ENCODE measurements at regions not wholly inside any gene's neighbourhood (a gene's known extent, or its start where the extent isn't known, plus 50 kb on each side); places are given as distances from the start of the nearest gene placed in this dataset.

DNA sequence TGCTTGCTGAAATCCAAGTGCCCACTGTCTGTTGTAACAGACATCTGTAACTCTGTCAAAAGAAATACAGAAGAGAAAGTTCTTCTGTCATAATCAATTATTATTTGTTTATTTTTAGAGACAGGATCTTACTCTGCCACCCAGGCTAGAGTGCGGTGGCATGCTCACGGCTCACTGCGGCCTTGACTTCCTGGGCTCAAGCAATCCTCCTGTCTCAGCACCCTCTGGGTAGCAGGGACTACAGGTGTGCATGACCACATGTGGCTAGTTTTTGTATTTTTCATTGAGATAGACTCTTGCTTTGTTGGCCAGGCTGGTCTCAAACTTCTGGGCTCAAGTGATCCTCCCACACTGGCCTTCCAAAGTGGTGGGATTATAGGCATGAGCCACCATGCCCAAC, 177.6 kb upstream of the SETMAR start:
- H3K4me1 ChIP-seq (ENCODE audit: insufficient read depth, low read length, poor library complexity, severe bottlenecking): no peaks in the 10 kb centered on the region
- no peak for DNase-seq (ENCODE audit: low spot score)
- no peaks in the 10 kb centered on the region for H3K9me3 ChIP-seq (ENCODE audit: low read length)
- no peak overlapping the region for H2AFZ ChIP-seq (ENCODE audit: low read length)
- no peak overlapping the region for H3K27ac ChIP-seq (ENCODE audit: low read depth, low read length, poor library complexity, severe bottlenecking)
- no TSS peak for BruUV-seq (replicated peaks)
- ChIA-PET CTCF (ENCODE audit: unreplicated experiment) (no interaction called here), POLR2A (no interaction called here)
- no peak overlapping the region for H3K4me3 ChIP-seq (ENCODE audit: low read depth, low read length, poor library complexity, severe bottlenecking)
- no peaks in the 10 kb centered on the region for H3K79me2 ChIP-seq (ENCODE audit: insufficient read depth, low read depth, low read length)
- H3K9me2 ChIP-seq (ENCODE audit: insufficient read depth, low read length): no peaks in the 10 kb centered on the region
- no peaks in the 10 kb centered on the region for H3K36me3 ChIP-seq (ENCODE audit: insufficient read depth, low read length)
- H3K4me2 ChIP-seq (ENCODE audit: low read length): no peak overlapping the region
- no peak for TF ChIP-seq CTCF (conservative IDR thresholded peaks at IDR 0.05; ENCODE audit: low read length)
- TF ChIP-seq EZH2phosphoT487 (IDR thresholded peaks at IDR 0.05; ENCODE audit: borderline replicate concordance, low read depth, low read length): no peak
- H4K20me1 ChIP-seq (ENCODE audit: insufficient read depth, low read length): no peaks in the 10 kb centered on the region
- intact Hi-C loops (cut with micrococcal nuclease; ENCODE audit: unreplicated experiment): no loop called here

- DNase-seq (ENCODE audit: low spot score): no peak
- no peak overlapping the region for H3K4me2 ChIP-seq (ENCODE audit: low read length)
- H4K20me1 ChIP-seq (ENCODE audit: insufficient read depth, low read length): no peaks in the 10 kb centered on the region
- ChIA-PET POLR2A (interaction anchor here (0.5 to 0.6 kb wide), 2 partner anchors 62 to 757 kb away, joined by 3 read pairs; no protein-coding TSS in a partner anchor), CTCF (ENCODE audit: unreplicated experiment) (no interaction called here)
- H2AFZ ChIP-seq (ENCODE audit: low read length): no peak overlapping the region
- no peaks in the 10 kb centered on the region for H3K9me3 ChIP-seq (ENCODE audit: low read length)
- H3K4me3 ChIP-seq (ENCODE audit: low read depth, low read length, poor library complexity, severe bottlenecking): no peak overlapping the region
- intact Hi-C loops (cut with micrococcal nuclease; ENCODE audit: unreplicated experiment): no loop called here
- no peak overlapping the region for H3K27ac ChIP-seq (ENCODE audit: low read depth, low read length, poor library complexity, severe bottlenecking)
- no TSS peak for BruUV-seq (replicated peaks)
- TF ChIP-seq CTCF (conservative IDR thresholded peaks at IDR 0.05; ENCODE audit: low read length): no peak
- H3K4me1 ChIP-seq (ENCODE audit: insufficient read depth, low read length, poor library complexity, severe bottlenecking): no peaks in the 10 kb centered on the region
- H3K36me3 ChIP-seq (ENCODE audit: insufficient read depth, low read length): no peaks in the 10 kb centered on the region
- no peaks in the 10 kb centered on the region for H3K79me2 ChIP-seq (ENCODE audit: insufficient read depth, low read depth, low read length)
- no peaks in the 10 kb centered on the region for H3K9me2 ChIP-seq (ENCODE audit: insufficient read depth, low read length)
Observed at GRCh38 chr3:4138150-4138785, 164.9 kb upstream of the SETMAR start.

- Histone ChIP-seq H3K79me2 (ENCODE audit: insufficient read depth, low read depth, low read length) (no peaks in the 10 kb centered on the region), H3K27ac (ENCODE audit: low read depth, low read length, poor library complexity, severe bottlenecking) (no peak overlapping the region), H3K4me3 (ENCODE audit: low read depth, low read length, poor library complexity, severe bottlenecking) (no peak overlapping the region), H3K9me2 (ENCODE audit: insufficient read depth, low read length) (no peaks in the 10 kb centered on the region), H3K9me3 (ENCODE audit: low read length) (no peaks in the 10 kb centered on the region), H4K20me1 (ENCODE audit: insufficient read depth, low read length) (no peaks in the 10 kb centered on the region), H3K4me2 (ENCODE audit: low read length) (no peak overlapping the region), H2AFZ (ENCODE audit: low read length) (no peak overlapping the region), H3K36me3 (ENCODE audit: insufficient read depth, low read length) (no peaks in the 10 kb centered on the region), H3K4me1 (ENCODE audit: insufficient read depth, low read length, poor library complexity, severe bottlenecking) (no peaks in the 10 kb centered on the region)
- no TSS peak for BruUV-seq (replicated peaks)
- ChIA-PET POLR2A (interaction anchor here (0.6 kb wide), 1 partner anchor 61 kb away, joined by 3 read pairs; no protein-coding TSS in a partner anchor), CTCF (ENCODE audit: unreplicated experiment) (no interaction called here)
- DNase-seq (ENCODE audit: low spot score): no peak
- TF ChIP-seq CTCF (conservative IDR thresholded peaks at IDR 0.05; ENCODE audit: low read length): no peak
- no peak for TF ChIP-seq EZH2phosphoT487 (IDR thresholded peaks at IDR 0.05; ENCODE audit: borderline replicate concordance, low read depth, low read length)
- intact Hi-C loops (cut with micrococcal nuclease; ENCODE audit: unreplicated experiment): no loop called here
Observed at GRCh38 chr3:4138786-4139431, 164.3 kb upstream of the SETMAR start.
